ENCODE measurements at regions not wholly inside any gene's neighbourhood (a gene's known extent, or its start where the extent isn't known, plus 50 kb on each side); places are given as distances from the start of the nearest gene placed in this dataset.

DNA sequence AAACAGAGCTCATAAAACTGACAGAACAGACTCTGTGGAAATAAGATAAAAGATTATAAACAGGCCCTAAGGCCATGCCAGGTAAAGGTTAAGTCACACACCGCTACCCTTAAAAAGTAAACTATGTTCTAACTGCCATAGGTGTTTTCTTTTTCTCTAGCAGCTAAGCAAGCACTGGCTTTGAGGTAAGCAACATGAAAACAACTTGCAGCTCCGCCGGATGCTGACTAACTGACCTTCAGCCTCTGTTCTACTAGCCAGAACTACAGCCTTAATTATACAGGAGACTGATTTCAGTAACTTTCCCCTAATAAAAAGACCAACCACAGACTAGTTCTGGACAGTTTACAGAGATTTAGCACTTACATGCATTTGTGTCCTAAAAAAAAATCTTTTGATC, 708.3 kb downstream of the CCSER2 start:
- Histone ChIP-seq H3K36me3 (replicated peaks in 1 of 2; ENCODE audit: control insufficient read depth in 1 of 2, insufficient read depth in 2 of 2, low read length in 2 of 2) (no peaks in the 10 kb centered on the region), H3K4me2 (replicated peaks; ENCODE audit: extremely low read depth, low read length, poor library complexity, severe bottlenecking) (no peak overlapping the region), H3K79me2 (ENCODE audit: insufficient read depth, low read length) (no peaks in the 10 kb centered on the region), H2AFZ (ENCODE audit: insufficient read depth, low read depth, low read length, poor library complexity, severe bottlenecking) (no peak overlapping the region), H3K4me3 (replicated peaks in 1 of 3; ENCODE audit: low read depth in 2 of 3, low read length in 3 of 3) (no peak overlapping the region), H4K20me1 (ENCODE audit: insufficient read depth, low read length) (no peaks in the 10 kb centered on the region), H3K4me1 (ENCODE audit: control insufficient read depth in 1 of 2, insufficient read depth in 2 of 2, low read length in 2 of 2) (no peaks in the 10 kb centered on the region), H3K9me3 (replicated peaks in 1 of 2; ENCODE audit: control insufficient read depth in 1 of 2, insufficient read depth in 1 of 2, low read length in 2 of 2) (peaks cover 14 to 23% of the 10 kb centered on the region in 2 donors), H3K27me3 (ENCODE audit: control insufficient read depth in 2 of 2, insufficient read depth in 2 of 2, low read length in 2 of 2) (no peaks in the 10 kb centered on the region), H3K27ac (ENCODE audit: low read depth in 1 of 2, low read length in 2 of 2) (no peak overlapping the region), H3K9ac (ENCODE audit: insufficient read depth, low read length, poor library complexity, severe bottlenecking) (no peak overlapping the region)
- 100% methylated on average over 1 of the region's 3 CpGs for WGBS (ENCODE audit: insufficient coverage)
- Mint-ChIP-seq H3K4me3 (no peak overlapping the region), H3K9me3 (peaks cover 7 to 20% (median 9%) of the 10 kb centered on the region in 7 donors), H3K27ac (no peak overlapping the region), H3K36me3 (no peaks in the 10 kb centered on the region), H3K27me3 (ENCODE audit: low read depth in 3 of 3) (peaks cover 0 to 2% (median 0%) of the 10 kb centered on the region in 3 donors), H3K4me1 (no peaks in the 10 kb centered on the region)
- no peak for DNase-seq
- TF ChIP-seq, protein P1, sequence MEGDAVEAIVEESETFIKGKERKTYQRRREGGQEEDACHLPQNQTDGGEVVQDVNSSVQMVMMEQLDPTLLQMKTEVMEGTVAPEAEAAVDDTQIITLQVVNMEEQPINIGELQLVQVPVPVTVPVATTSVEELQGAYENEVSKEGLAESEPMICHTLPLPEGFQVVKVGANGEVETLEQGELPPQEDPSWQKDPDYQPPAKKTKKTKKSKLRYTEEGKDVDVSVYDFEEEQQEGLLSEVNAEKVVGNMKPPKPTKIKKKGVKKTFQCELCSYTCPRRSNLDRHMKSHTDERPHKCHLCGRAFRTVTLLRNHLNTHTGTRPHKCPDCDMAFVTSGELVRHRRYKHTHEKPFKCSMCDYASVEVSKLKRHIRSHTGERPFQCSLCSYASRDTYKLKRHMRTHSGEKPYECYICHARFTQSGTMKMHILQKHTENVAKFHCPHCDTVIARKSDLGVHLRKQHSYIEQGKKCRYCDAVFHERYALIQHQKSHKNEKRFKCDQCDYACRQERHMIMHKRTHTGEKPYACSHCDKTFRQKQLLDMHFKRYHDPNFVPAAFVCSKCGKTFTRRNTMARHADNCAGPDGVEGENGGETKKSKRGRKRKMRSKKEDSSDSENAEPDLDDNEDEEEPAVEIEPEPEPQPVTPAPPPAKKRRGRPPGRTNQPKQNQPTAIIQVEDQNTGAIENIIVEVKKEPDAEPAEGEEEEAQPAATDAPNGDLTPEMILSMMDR (IDR thresholded peaks at IDR 0.05), result no peak
- intact Hi-C loops (cut with micrococcal nuclease), result no loop called here

DNA sequence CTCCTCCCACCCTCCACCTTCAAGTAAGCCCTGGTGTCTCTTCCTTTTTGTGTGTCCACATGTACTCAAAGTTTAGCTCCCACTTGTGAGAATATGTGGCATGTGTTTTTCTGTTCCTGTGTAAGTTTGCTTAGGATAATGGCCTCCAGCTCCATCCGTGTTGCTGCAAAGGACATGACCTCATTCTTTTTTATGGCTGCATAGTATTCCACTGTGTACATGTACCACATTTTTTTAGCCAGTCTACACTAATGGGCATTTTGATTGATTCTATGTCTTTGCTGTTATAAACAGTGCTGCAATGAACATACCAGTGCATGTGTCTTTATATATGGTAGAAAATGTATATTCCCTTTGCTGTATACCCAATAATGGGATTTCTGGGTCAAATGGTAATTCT, 710.9 kb downstream of the CCSER2 start:
- intact Hi-C loops (cut with micrococcal nuclease), result no loop called here
- no peaks in the 10 kb centered on the region for H3K27me3 ChIP-seq (ENCODE audit: control insufficient read depth in 2 of 2, insufficient read depth in 2 of 2, low read length in 2 of 2)
- no peak overlapping the region for H3K9ac ChIP-seq (ENCODE audit: insufficient read depth, low read length, poor library complexity, severe bottlenecking)
- H2AFZ ChIP-seq (ENCODE audit: insufficient read depth, low read depth, low read length, poor library complexity, severe bottlenecking), result no peak overlapping the region
- Mint-ChIP-seq H3K9me3 (peaks cover 2 to 13% (median 11%) of the 10 kb centered on the region in 7 donors), H3K27ac (no peak overlapping the region), H3K27me3 (ENCODE audit: low read depth in 3 of 3) (peaks cover 0 to 2% (median 0%) of the 10 kb centered on the region in 3 donors), H3K4me1 (no peaks in the 10 kb centered on the region), H3K4me3 (no peak overlapping the region), H3K36me3 (no peaks in the 10 kb centered on the region)
- H3K9me3 ChIP-seq (replicated peaks in 1 of 2; ENCODE audit: control insufficient read depth in 1 of 2, insufficient read depth in 1 of 2, low read length in 2 of 2), result peaks cover 10 to 31% of the 10 kb centered on the region in 2 donors
- WGBS (ENCODE audit: insufficient coverage), result no CpG with 5 or more reads among the region's 1 CpG
- H3K36me3 ChIP-seq (replicated peaks in 1 of 2; ENCODE audit: control insufficient read depth in 1 of 2, insufficient read depth in 2 of 2, low read length in 2 of 2), result no peaks in the 10 kb centered on the region
- no peaks in the 10 kb centered on the region for H3K4me1 ChIP-seq (ENCODE audit: control insufficient read depth in 1 of 2, insufficient read depth in 2 of 2, low read length in 2 of 2)
- H3K4me3 ChIP-seq (replicated peaks in 1 of 3; ENCODE audit: low read depth in 2 of 3, low read length in 3 of 3), result no peak overlapping the region
- no peaks in the 10 kb centered on the region for H4K20me1 ChIP-seq (ENCODE audit: insufficient read depth, low read length)
- no peak for DNase-seq
- H3K4me2 ChIP-seq (replicated peaks; ENCODE audit: extremely low read depth, low read length, poor library complexity, severe bottlenecking), result no peak overlapping the region
- H3K79me2 ChIP-seq (ENCODE audit: insufficient read depth, low read length), result no peaks in the 10 kb centered on the region
- TF ChIP-seq, protein P1 (IDR thresholded peaks at IDR 0.05), result no peak
- H3K27ac ChIP-seq (ENCODE audit: low read depth in 1 of 2, low read length in 2 of 2), result no peak overlapping the region
